Thymus (tissue), 11 donors: ENCODE measurements at regions not wholly inside any gene's neighbourhood (a gene's known extent, or its start where the extent isn't known, plus 50 kb on each side); places are given as distances from the start of the nearest gene placed in this dataset.

ENCODE experiments used
- DNase-seq, 9 donors: peaks; one replicate each; pipeline ENCODE4 v3.0.0-alpha.2; 2013; ENCODE audit warnings: low spot score in 9 of 9, low read depth in 6 of 9, missing footprints in 1 of 9
- H3K27ac ChIP-seq, 2 donors: one replicate each; pipeline ENCODE4 v1.5.1; 2013; ENCODE audit warnings: control low read depth in 1 of 2, low read depth in 1 of 2, low read length in 1 of 2, mild to moderate bottlenecking in 1 of 2, moderate library complexity in 1 of 2
- H3K27me3 ChIP-seq, 2 donors: one replicate each; pipeline ENCODE4 v1.5.1; 2013; ENCODE audit warnings: low read length in 1 of 2; ENCODE audit not compliant: control insufficient read depth in 2 of 2, insufficient read depth in 1 of 2
- H3K36me3 ChIP-seq, 2 donors: one replicate each; pipeline ENCODE4 v1.5.1; 2013; ENCODE audit warnings: low read length in 1 of 2, mild to moderate bottlenecking in 1 of 2, moderate library complexity in 1 of 2; ENCODE audit not compliant: control insufficient read depth in 2 of 2, insufficient read depth in 2 of 2
- H3K4me1 ChIP-seq, 2 donors: one replicate each; pipeline ENCODE4 v1.5.1; 2013; ENCODE audit warnings: low read length in 2 of 2; ENCODE audit not compliant: control insufficient read depth in 2 of 2, insufficient read depth in 2 of 2
- H3K4me3 ChIP-seq, 2 donors: one replicate each; pipeline ENCODE4 v1.5.1; 2013; ENCODE audit warnings: low read length in 2 of 2, control low read depth in 1 of 2, mild to moderate bottlenecking in 1 of 2
- H3K9me3 ChIP-seq, 2 donors: one replicate each; pipeline ENCODE4 v1.5.1; 2013; ENCODE audit warnings: low read length in 1 of 2, mild to moderate bottlenecking in 1 of 2; ENCODE audit not compliant: control insufficient read depth in 2 of 2, insufficient read depth in 1 of 2
- WGBS: extraction: QIAGEN DNeasy Blood & Tissue Kit; methylation state at CpG from one replicate; pipeline ENCODE4 v1.1.7; 2013; 5-methylcytosine and 5-hydroxymethylcytosine counted together
- donor health status: healthy.

DNA sequence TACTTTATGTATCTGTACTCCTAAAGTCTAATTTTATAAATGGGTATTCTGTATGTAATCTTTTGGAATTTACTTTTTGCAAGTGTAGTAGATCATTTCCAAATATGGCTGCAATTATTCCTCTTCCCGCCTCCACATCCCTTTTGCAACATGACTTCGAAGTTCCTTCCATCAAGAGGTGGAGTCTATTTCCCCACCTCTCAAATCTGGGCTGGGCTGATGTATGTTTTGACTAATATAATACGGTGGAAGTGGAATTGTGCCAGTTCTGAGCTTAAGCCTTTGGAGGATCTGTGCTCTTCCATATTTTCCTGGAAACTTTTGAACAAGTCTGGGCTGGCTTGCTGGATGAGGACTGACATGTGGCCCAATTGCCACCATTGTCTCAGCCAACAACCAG, 155.9 kb downstream of the FGF18 start:
- no peaks in the 10 kb centered on the region for H3K36me3 ChIP-seq
- no peaks in the 10 kb centered on the region for H3K9me3 ChIP-seq
- H3K27ac ChIP-seq: no peak overlapping the region
- no peak for DNase-seq
- H3K27me3 ChIP-seq: no peaks in the 10 kb centered on the region
- H3K4me3 ChIP-seq: no peak overlapping the region
- H3K4me1 ChIP-seq: no peaks in the 10 kb centered on the region
- WGBS: 93% methylated on average over 3 of the region's 3 CpGs

DNA sequence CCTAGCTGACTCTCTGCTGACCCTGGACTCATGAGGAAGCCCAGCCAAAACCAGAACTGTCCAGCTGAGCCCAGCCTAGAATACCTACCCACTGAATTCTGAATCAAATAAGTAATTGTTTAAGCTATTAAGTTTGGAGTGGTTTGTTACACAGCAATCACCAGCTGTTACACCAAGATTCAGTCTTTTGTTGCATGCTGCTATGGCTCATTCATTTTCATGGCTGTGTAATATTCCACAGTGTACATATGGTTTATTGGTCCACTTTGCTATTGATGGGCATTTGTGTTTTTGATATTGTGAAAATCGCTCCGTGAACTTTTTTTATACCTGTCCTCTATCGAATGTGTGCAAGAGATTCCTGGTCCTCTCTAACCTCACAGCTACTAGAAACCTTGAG, 156.4 kb downstream of the FGF18 start:
- H3K9me3 ChIP-seq: no peaks in the 10 kb centered on the region
- no peak overlapping the region for H3K4me3 ChIP-seq
- no peaks in the 10 kb centered on the region for H3K4me1 ChIP-seq
- no peaks in the 10 kb centered on the region for H3K36me3 ChIP-seq
- DNase-seq: no peak
- H3K27me3 ChIP-seq: no peaks in the 10 kb centered on the region
- WGBS: 96% methylated on average over 3 of the region's 3 CpGs
- H3K27ac ChIP-seq: no peak overlapping the region

DNA sequence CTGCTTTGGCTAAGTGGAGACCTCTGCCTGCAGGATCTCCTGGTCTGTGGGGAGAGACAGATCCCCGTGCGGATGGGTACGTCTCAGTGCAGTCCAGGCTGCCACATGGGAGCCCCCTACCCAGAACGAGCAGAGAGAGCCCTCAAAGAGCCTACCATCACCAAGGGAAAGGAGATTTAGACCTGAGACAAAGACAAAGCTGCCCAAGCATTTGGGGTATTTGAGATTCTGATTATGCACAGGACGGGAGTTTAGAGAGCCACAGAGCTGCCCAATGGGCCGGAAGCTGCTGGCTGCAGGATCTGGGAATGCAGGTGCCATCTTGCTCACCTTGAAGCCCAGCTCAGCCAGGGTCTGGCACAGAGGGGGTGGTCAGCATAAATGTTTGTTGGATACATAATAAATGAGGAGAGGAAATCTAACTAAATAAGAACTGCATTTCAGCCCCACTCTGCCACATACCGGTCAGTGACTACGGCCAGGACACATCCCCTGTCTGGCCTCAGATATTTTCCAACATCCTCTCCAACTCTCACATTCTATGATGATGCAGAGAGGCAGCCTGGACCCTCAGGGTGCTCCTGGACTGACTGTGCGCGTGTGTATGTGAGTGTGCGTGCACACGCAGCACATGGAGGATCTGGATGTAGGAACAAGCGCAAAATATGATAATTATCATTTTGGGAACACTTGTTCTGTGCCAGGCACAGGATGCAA, 157.8 kb downstream of the FGF18 start:
- 96% methylated on average over 13 of the region's 13 CpGs for WGBS
- Histone ChIP-seq H3K9me3 (no peaks in the 10 kb centered on the region), H3K36me3 (no peaks in the 10 kb centered on the region), H3K27ac (no peak overlapping the region), H3K4me3 (no peak overlapping the region), H3K27me3 (no peaks in the 10 kb centered on the region), H3K4me1 (no peaks in the 10 kb centered on the region)
- no peak for DNase-seq

DNA sequence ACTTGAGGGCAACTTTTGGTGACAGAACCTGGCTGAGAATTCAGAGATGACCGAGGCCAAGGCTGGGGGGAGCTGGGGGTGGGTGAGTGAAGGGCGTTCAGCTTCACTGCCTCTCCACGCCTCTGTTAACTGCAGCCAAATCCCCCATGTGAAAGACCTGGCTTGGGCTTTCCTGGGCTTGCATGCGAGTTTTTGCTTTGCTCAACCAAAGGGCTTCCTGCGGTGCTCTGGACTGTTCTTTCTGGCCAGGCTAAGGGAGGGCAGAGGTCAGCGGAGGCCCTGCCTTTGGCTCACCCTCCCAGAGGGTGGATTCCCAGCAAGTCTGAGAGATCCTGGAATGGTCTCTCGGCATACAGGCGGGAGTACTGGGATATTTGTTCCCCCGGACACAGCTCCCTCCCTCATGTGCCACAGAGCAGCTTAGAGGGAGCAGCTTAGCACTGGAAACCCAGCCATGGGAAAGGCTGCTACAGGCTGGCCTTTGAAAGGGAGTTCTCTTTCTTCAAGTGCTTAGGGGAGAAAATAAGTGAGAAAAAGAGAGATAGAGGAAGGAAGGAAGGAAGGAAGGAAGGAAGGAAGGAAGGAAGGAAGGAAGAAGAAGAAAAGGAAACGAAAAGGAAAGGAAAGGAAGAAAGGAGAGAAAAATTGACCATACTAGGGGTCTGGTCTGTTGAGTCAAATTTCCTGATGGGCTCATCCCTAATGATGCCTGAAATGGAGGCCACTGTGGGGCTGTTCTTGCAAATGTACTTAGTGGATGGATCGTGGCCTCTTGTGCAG, 158.8 kb downstream of the FGF18 start:
- Histone ChIP-seq H3K27ac (no peak overlapping the region), H3K27me3 (no peaks in the 10 kb centered on the region), H3K9me3 (no peaks in the 10 kb centered on the region), H3K4me1 (no peaks in the 10 kb centered on the region), H3K4me3 (no peak overlapping the region), H3K36me3 (no peaks in the 10 kb centered on the region)
- 92% methylated on average over 11 of the region's 11 CpGs for WGBS
- no peak for DNase-seq

DNA sequence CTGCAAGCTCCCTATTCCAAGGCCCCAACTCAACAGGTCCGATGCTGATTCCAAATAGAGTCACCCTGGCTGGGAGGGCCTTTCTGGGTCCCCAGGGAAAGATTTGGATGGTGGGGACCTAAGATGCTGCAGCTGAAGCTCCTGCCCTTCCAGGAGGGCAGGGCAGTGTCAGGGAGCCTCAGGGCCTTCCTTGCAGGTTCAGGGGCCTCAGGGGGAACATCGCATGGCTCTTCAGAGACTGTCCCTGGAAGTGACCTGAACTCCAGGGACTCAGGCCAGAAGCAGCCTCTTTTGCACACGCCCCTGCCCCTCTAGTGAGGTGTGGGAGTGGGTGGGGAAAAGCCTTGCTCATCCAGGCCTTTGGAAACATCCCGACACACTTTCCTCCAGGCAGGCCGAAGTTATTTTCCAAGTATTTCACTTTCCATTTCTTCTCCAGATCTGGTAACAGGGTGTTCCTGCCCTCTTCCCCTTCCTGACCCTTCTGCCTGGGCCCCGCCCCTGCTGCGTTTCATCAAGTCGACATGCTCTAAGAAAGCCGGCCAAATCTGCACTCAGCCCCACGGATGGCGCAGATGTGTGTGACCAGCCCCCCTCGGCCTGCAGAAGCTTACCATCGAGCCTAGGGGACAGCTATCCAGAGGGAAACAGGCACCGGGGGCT, 159.5 kb downstream of the FGF18 start:
- no peak overlapping the region for H3K27ac ChIP-seq
- no peaks in the 10 kb centered on the region for H3K27me3 ChIP-seq
- no peak overlapping the region for H3K4me3 ChIP-seq
- H3K9me3 ChIP-seq: no peaks in the 10 kb centered on the region
- no peaks in the 10 kb centered on the region for H3K4me1 ChIP-seq
- WGBS: 92% methylated on average over 14 of the region's 14 CpGs
- no peaks in the 10 kb centered on the region for H3K36me3 ChIP-seq
- DNase-seq: no peak

DNA sequence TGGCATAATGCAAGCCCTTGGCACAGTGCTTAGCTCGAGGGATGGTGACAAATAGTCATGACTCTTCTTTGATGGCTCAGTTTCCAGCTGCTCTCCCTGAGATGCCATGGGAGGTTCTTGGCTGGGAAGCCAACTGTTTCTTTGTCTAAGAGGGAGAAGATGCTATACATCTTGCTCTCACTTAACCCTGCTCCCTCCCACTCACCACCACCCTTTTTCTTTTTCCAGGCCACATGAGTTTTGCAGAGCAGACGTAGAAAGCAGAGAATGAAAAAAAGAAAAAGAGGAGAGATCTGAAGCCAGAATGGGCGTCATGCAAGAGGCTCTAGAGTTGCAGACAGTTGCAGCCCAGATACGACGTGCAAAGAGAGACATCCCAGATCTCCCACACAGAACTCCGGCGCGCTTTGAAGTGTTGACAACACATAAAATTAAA, 160.5 kb downstream of the FGF18 start:
- Histone ChIP-seq H3K4me3 (no peak overlapping the region), H3K4me1 (no peaks in the 10 kb centered on the region), H3K27me3 (no peaks in the 10 kb centered on the region), H3K27ac (no peak overlapping the region), H3K36me3 (no peaks in the 10 kb centered on the region), H3K9me3 (no peaks in the 10 kb centered on the region)
- DNase-seq: no peak
- 94% methylated on average over 8 of the region's 8 CpGs for WGBS

DNA sequence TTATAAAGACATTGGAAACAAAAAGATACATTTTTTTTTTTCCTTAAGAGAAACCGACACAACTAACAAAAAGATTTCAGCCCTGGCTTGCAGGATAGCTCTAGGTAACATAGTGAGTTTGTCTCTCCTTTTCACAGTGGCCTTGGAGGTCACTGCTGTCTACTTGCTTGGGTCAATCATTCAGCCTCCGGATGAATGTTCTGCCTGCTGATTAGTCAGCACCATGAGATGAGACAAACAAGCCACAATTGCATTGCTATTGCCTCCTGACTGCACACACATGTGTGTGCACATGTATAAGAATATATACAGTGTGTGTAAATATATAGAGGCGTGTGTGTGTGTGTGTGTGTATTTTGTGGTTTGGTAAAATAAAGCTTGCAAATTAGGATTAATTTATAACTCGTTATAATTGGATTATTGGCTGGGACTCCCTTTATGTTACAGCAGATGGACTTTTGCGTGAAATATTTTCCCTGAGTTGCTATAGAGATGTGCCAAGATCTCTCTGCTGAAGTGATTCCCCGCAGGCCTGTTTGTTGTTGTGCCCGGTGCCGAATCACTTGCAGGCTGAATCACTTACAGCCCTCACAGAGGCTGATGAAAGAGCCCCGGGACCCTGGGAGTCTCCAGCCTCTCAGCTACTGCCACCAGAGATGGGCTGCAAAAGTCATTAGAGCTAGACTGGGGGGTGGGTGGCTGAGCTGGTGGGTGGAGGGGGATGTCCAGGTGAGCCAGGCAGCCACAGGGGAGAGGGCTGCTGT, 161.2 kb downstream of the FGF18 start:
- Histone ChIP-seq H3K4me3 (no peak overlapping the region), H3K9me3 (no peaks in the 10 kb centered on the region), H3K27ac (no peak overlapping the region), H3K36me3 (no peaks in the 10 kb centered on the region), H3K27me3 (no peaks in the 10 kb centered on the region), H3K4me1 (no peaks in the 10 kb centered on the region)
- 93% methylated on average over 9 of the region's 9 CpGs for WGBS
- DNase-seq: no peak

DNA sequence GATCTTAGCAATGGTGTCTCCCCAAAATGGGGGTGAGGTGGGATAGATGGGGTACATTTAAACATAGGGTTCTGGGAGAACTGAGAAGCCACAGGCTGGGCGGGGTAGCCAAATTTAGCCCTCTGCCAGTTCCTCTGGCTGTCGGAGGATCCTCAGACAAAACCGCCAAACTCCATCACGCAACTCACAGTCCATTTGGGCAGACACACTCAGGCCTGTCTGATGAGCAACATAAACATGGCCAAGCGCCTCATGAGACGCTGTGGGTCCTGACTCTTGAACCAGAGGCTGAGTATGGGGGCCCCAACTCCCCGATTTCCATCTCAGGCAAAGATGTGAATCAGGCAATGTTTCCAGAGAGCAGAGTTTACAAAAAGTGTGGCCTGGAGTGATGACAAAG, 162.3 kb downstream of the FGF18 start:
- no peaks in the 10 kb centered on the region for H3K36me3 ChIP-seq
- no peak overlapping the region for H3K27ac ChIP-seq
- no peak for DNase-seq
- H3K4me3 ChIP-seq: no peak overlapping the region
- no peaks in the 10 kb centered on the region for H3K27me3 ChIP-seq
- no peaks in the 10 kb centered on the region for H3K4me1 ChIP-seq
- WGBS: 93% methylated on average over 7 of the region's 7 CpGs
- no peaks in the 10 kb centered on the region for H3K9me3 ChIP-seq

DNA sequence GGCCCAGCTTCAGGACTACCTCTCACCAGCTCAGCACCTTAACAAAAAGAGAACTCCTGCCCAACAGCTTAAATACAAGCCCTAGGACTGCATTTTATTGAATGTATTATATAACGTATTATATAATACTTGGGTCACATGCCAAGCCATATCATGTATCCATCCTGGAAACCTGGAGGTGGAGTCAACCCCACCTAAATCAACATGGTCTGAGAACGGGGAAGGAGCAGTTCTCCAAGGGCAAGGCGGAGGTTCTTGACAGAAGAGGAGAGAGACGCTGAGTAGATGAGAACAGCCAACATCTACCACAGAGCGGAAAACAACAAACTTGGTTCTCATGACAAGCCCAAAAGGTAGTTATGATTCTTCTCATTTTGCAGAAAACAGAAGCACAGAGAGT, 163.4 kb downstream of the FGF18 start:
- no peaks in the 10 kb centered on the region for H3K9me3 ChIP-seq
- no peaks in the 10 kb centered on the region for H3K27me3 ChIP-seq
- no peak overlapping the region for H3K4me3 ChIP-seq
- no peak for DNase-seq
- 93% methylated on average over 5 of the region's 5 CpGs for WGBS
- H3K27ac ChIP-seq: no peak overlapping the region
- H3K4me1 ChIP-seq: no peaks in the 10 kb centered on the region
- no peaks in the 10 kb centered on the region for H3K36me3 ChIP-seq
